H1 (cell line): ENCODE measurements at regions not wholly inside any gene's neighbourhood (a gene's known extent, or its start where the extent isn't known, plus 50 kb on each side); places are given as distances from the start of the nearest gene placed in this dataset.

Experiments
- CTCF ChIA-PET: fragments of 300-600 bp; sonication (Branson Sonifier 250); formaldehyde crosslinking; loops from one replicate; lab custom pipeline; 2021; ENCODE audit not compliant: partially characterized antibody; lab: Charles Lee
- POLR2A ChIA-PET: fragments of 300-600 bp; sonication (Branson Sonifier 250); formaldehyde crosslinking; loops from one replicate; lab custom pipeline; 2021; ENCODE audit warnings: inconsistent platforms; ENCODE audit not compliant: partially characterized antibody; lab: Charles Lee
- DNase-seq, 2 experiments: peaks; one replicate each; pipeline versions ENCODE4 v3.0.0 to v3.0.0-alpha.2; 2010 to 2022; ENCODE audit warnings: low spot score in 2 of 2, low read depth in 1 of 2, mixed read lengths in 1 of 2
- FAIRE-seq: peaks from 2 replicates; lab custom pipeline; 2011; peaks lifted over from hg19 to GRCh38; lab: Jason Lieb, UNC
- H2AFZ ChIP-seq: 2 replicates; pipeline ENCODE4 v1.8.1; 2012; ENCODE audit warnings: low read length, inconsistent platforms
- H2AK5ac ChIP-seq: 2 replicates; pipeline ENCODE4 v1.6.1; 2013; ENCODE audit warnings: low read depth, low read length
- H2BK120ac ChIP-seq: replicated peaks from 2 replicates; pipeline ENCODE3; 2013; ENCODE audit warnings: low read depth, low read length, inconsistent platforms
- H2BK12ac ChIP-seq: 2 replicates; pipeline ENCODE4 v1.6.1; 2013; ENCODE audit warnings: low read depth, low read length
- H2BK15ac ChIP-seq: 2 replicates; pipeline ENCODE4 v1.6.1; 2013; ENCODE audit warnings: low read length
- H2BK20ac ChIP-seq: 2 replicates; pipeline ENCODE4 v1.6.1; 2013; ENCODE audit warnings: low read length
- H2BK5ac ChIP-seq: 2 replicates; pipeline ENCODE4 v1.6.1; 2013; ENCODE audit warnings: low read depth, low read length
- H3K14ac ChIP-seq: 2 replicates; pipeline ENCODE4 v1.6.1; 2013; ENCODE audit warnings: inconsistent platforms; ENCODE audit not compliant: insufficient read length
- H3K18ac ChIP-seq: 2 replicates; pipeline ENCODE4 v1.6.1; 2013; ENCODE audit warnings: low read length; ENCODE audit errors: extremely low read depth
- H3K23ac ChIP-seq: 2 replicates; pipeline ENCODE4 v1.6.1; 2013; ENCODE audit warnings: inconsistent platforms; ENCODE audit not compliant: insufficient read length
- H3K23me2 ChIP-seq: 2 replicates; pipeline ENCODE4 v1.6.1; 2013; ENCODE audit warnings: low read depth, low read length
- H3K27ac ChIP-seq: 2 replicates; pipeline ENCODE4 v1.6.1; 2011; ENCODE audit warnings: low read depth, low read length, inconsistent platforms
- H3K27me3 ChIP-seq, 4 experiments: replicated peaks in 1 of 4; 1 replicate in 1 of 4; 2 replicates in 3 of 4; pipeline versions ENCODE4 v1.6.1 to v1.8.1; 2011 to 2013; ENCODE audit warnings: low read length in 3 of 4, mild to moderate bottlenecking in 3 of 4, inconsistent platforms in 2 of 4, mixed read lengths in 2 of 4, moderate library complexity in 1 of 4; ENCODE audit not compliant: control insufficient read depth in 3 of 4, insufficient read depth in 3 of 4; ENCODE audit errors: extremely low read depth in 1 of 4
- H3K36me3 ChIP-seq, 4 experiments: 2 replicates each; pipeline versions ENCODE4 v1.6.1 to v1.8.1; 2011 to 2013; ENCODE audit warnings: mild to moderate bottlenecking in 4 of 4, low read length in 3 of 4, moderate library complexity in 2 of 4, control low read depth in 1 of 4, inconsistent platforms in 1 of 4; ENCODE audit not compliant: insufficient read depth in 4 of 4, control insufficient read depth in 2 of 4
- H3K4ac ChIP-seq: replicated peaks from 2 replicates; pipeline ENCODE3; 2013; ENCODE audit warnings: low read length, low read depth, mixed read lengths, inconsistent platforms; ENCODE audit not compliant: insufficient read length
- H3K4me1 ChIP-seq, 4 experiments: replicated peaks in 1 of 4; 1 replicate in 1 of 4; 2 replicates in 3 of 4; pipeline versions ENCODE4 v1.6.1 to v1.8.1; 2011 to 2013; ENCODE audit warnings: low read length in 3 of 4, inconsistent platforms in 2 of 4, mixed read lengths in 1 of 4; ENCODE audit not compliant: insufficient read depth in 4 of 4, control insufficient read depth in 3 of 4
- H3K4me2 ChIP-seq, 2 experiments: 2 replicates each; pipeline versions ENCODE4 v1.6.1 to v1.8.1; 2011 to 2013; ENCODE audit warnings: low read depth in 2 of 2, low read length in 2 of 2, control low read depth in 1 of 2, inconsistent platforms in 1 of 2, mild to moderate bottlenecking in 1 of 2; ENCODE audit not compliant: insufficient read depth in 1 of 2
- H3K4me3 ChIP-seq, 4 experiments: fragments of 200-600, 300-600 bp in 1 of 4; sonication (generic), shearing (Covaris generic), sonication (Bioruptor Twin) in 1 of 4; 2 replicates each; pipeline versions ENCODE4 v1.5.1 to v1.8.1; 2011 to 2016; ENCODE audit warnings: low read length in 4 of 4, low read depth in 3 of 4, control low read depth in 2 of 4, inconsistent platforms in 2 of 4, mild to moderate bottlenecking in 2 of 4, mixed read lengths in 1 of 4, moderate library complexity in 1 of 4; ENCODE audit not compliant: insufficient read depth in 2 of 4; ENCODE audit errors: extremely low read depth in 1 of 4
- H3K56ac ChIP-seq: replicated peaks from 2 replicates; pipeline ENCODE3; 2013; ENCODE audit warnings: low read depth, mild to moderate bottlenecking, mixed read lengths, low read length, inconsistent platforms; ENCODE audit not compliant: insufficient read length
- H3K79me1 ChIP-seq: 2 replicates; pipeline ENCODE4 v1.6.1; 2013; ENCODE audit warnings: low read depth, low read length, control low read depth
- H3K79me2 ChIP-seq, 2 experiments: 2 replicates each; pipeline versions ENCODE4 v1.6.1 to v1.8.1; 2012 to 2013; ENCODE audit warnings: low read length in 2 of 2, mild to moderate bottlenecking in 2 of 2, inconsistent platforms in 1 of 2; ENCODE audit not compliant: insufficient read depth in 2 of 2, control insufficient read depth in 1 of 2
- H3K9ac ChIP-seq, 4 experiments: replicated peaks in 1 of 4; 1 replicate in 1 of 4; 2 replicates in 3 of 4; pipeline versions ENCODE4 v1.6.1 to v1.8.1; 2011 to 2013; ENCODE audit warnings: low read depth in 3 of 4, low read length in 3 of 4, control low read depth in 2 of 4, mild to moderate bottlenecking in 2 of 4, moderate library complexity in 2 of 4, inconsistent platforms in 1 of 4; ENCODE audit errors: extremely low read depth in 1 of 4
- H3K9me3 ChIP-seq, 2 experiments: 2 replicates each; pipeline versions ENCODE4 v1.6.1 to v1.8.1; 2012 to 2013; ENCODE audit warnings: mild to moderate bottlenecking in 2 of 2, moderate library complexity in 2 of 2, control low read depth in 1 of 2, inconsistent platforms in 1 of 2, low read depth in 1 of 2, low read length in 1 of 2, mixed read lengths in 1 of 2; ENCODE audit not compliant: insufficient read depth in 2 of 2
- H4K20me1 ChIP-seq, 2 experiments: replicated peaks in 1 of 2; 2 replicates each; pipeline versions ENCODE3 to v1.8.1; 2011 to 2013; ENCODE audit warnings: inconsistent platforms in 2 of 2, low read length in 2 of 2, mild to moderate bottlenecking in 1 of 2; ENCODE audit not compliant: insufficient read depth in 2 of 2, control insufficient read depth in 1 of 2
- H4K5ac ChIP-seq: 2 replicates; pipeline ENCODE4 v1.6.1; 2013; ENCODE audit warnings: low read length, low read depth, mixed read lengths, inconsistent platforms; ENCODE audit not compliant: insufficient read length
- H4K8ac ChIP-seq: 2 replicates; pipeline ENCODE4 v1.8.0; 2013; ENCODE audit warnings: mild to moderate bottlenecking, moderate library complexity, low read length, inconsistent platforms; ENCODE audit not compliant: insufficient read depth; ENCODE audit errors: extremely low read depth
- H4K91ac ChIP-seq: replicated peaks from 2 replicates; pipeline ENCODE3; 2013; ENCODE audit warnings: low read length, mixed read lengths, inconsistent platforms; ENCODE audit not compliant: insufficient read length
- BCL11A ChIP-seq, 2 experiments: IDR thresholded peaks; one replicate each; pipeline ENCODE4 v1.6.1; 2011; ENCODE audit warnings: low read depth in 2 of 2, low read length in 2 of 2, mild to moderate bottlenecking in 2 of 2
- CHD2 ChIP-seq: IDR thresholded peaks from 2 replicates; pipeline ENCODE4 v1.6.1; 2012; ENCODE audit warnings: low read length, improper control_type of control experiment
- KDM4A ChIP-seq: IDR thresholded peaks from one replicate; pipeline ENCODE4 v1.7.1; 2012; ENCODE audit warnings: low read depth, mild to moderate bottlenecking, moderate library complexity, low read length, inconsistent platforms; ENCODE audit not compliant: severe bottlenecking
- POLR2A ChIP-seq, 2 experiments: IDR thresholded peaks; 1 replicate in 1 of 2; 2 replicates in 1 of 2; pipeline ENCODE4 v1.6.1; 2011; ENCODE audit warnings: low read depth in 2 of 2, low read length in 2 of 2, mild to moderate bottlenecking in 2 of 2; ENCODE audit errors: control extremely low read depth in 1 of 2
- RFX5 ChIP-seq: IDR thresholded peaks from 2 replicates; pipeline ENCODE4 v1.6.1; 2011; ENCODE audit warnings: low read depth, low read length, improper control_type of control experiment, borderline replicate concordance
- SP1 ChIP-seq: IDR thresholded peaks from 2 replicates; pipeline ENCODE4 v1.6.1; 2011; ENCODE audit warnings: low read depth, low read length
- TBP ChIP-seq: IDR thresholded peaks from 2 replicates; pipeline ENCODE4 v1.6.1; 2011; ENCODE audit warnings: low read depth, low read length, improper control_type of control experiment
- WGBS, 2 experiments: shearing (Covaris generic) in 1 of 2; methylation state at CpG; one replicate each; pipeline versions ENCODE4 v1.1.6 to v1.1.7; 2013 to 2015; ENCODE audit warnings: low lambda C conversion rate in 2 of 2, mixed read lengths in 2 of 2, inconsistent platforms in 1 of 2, low coverage in 1 of 2, missing lambda C conversion rate in 1 of 2; ENCODE audit not compliant: insufficient replicate concordance in 2 of 2, insufficient coverage in 1 of 2, insufficient read length in 1 of 2; ENCODE audit errors: extremely low coverage in 1 of 2, missing lambda C conversion rate in 1 of 2; 5-methylcytosine and 5-hydroxymethylcytosine counted together
- TF ChIP-seq, protein P1 (sequence below): IDR thresholded peaks from 2 replicates; pipeline ENCODE4 v1.6.1; 2011; ENCODE audit warnings: low read depth, mild to moderate bottlenecking, low read length; ENCODE audit not compliant: insufficient read depth
- TF ChIP-seq, protein P2 (sequence below), 3 experiments: IDR thresholded peaks; 1 replicate in 2 of 3; 2 replicates in 1 of 3; pipeline versions ENCODE4 v1.5.1 to v1.6.1; 2011; ENCODE audit warnings: low read length in 3 of 3, mild to moderate bottlenecking in 3 of 3, inconsistent platforms in 2 of 3, low read depth in 1 of 3, moderate library complexity in 1 of 3; ENCODE audit not compliant: insufficient read depth in 1 of 3; ENCODE audit errors: control extremely low read depth in 1 of 3

DNA sequence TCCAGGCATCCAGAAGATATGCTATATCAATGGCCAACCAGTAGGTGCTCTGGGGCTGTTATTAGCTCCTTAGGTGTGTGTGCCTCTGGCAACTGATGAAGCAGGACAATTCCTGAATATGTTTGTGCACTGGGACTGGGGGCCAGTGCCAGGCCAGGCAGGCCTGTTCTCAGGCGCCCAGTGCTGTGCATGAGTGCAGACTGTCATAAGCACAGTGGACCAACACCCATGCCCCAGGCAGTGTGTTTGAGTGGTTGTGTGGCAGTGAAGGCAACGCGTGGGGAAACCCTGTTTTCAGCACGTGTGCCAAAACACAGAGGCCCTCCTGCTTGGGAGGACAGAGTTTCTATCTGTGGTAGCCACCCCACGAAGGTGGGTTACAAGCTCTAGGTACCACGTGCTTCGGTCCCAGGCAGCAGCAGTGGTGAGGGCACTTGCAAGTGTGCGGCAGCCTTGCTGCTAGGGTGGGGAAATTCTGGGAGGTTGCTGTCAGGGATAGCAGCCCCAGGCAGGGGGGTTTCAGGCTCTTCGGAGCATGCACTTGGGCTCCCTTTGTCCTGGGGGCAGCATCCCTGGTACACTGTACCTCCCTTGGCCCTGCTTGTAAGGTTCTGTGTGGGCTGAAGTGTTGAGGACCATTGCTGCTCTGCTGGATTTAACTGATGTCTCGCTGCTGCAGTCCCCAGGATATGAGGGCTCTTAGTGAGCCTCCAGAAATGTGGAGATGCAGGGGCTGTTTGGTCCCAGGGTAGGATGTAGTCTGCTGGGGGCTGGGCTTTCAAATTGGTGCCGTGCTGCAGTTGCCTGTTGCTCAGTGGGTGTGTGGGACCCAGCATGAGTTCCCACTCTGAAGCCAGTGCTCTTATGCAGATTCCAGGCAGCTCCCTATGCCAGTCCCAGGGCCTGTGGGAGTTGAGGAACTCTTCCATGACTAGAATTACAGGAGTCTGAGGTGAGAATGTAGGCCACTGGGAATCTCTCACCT is 280.9 kb downstream of the RPRM start:
- Histone ChIP-seq H4K5ac (no peak overlapping the region), H2BK20ac (no peak overlapping the region), H3K4ac (no peak overlapping the region), H3K18ac (no peak overlapping the region), H3K9me3 (no peaks in the 10 kb centered on the region), H3K23ac (no peak overlapping the region), H3K27me3 (no peaks in the 10 kb centered on the region), H4K8ac (no peak overlapping the region; the same call in 1 of the 2 replicates), H3K56ac (no peak overlapping the region), H3K4me1 (peaks cover 0 to 3% (median 1%) of the 10 kb centered on the region in 4 experiments; a peak in 2 of 7 replicates), H3K23me2 (no peaks in the 10 kb centered on the region; the same call in 1 of the 2 replicates), H2AK5ac (no peak overlapping the region), H2AFZ (no peak overlapping the region), H2BK12ac (no peak overlapping the region), H3K9ac (no peak overlapping the region), H4K20me1 (no peaks in the 10 kb centered on the region), H3K14ac (no peak overlapping the region), H3K27ac (no peak overlapping the region), H3K79me1 (no peaks in the 10 kb centered on the region), H3K79me2 (no peaks in the 10 kb centered on the region), H3K36me3 (no peaks in the 10 kb centered on the region), H4K91ac (no peak overlapping the region), H2BK15ac (no peak overlapping the region), H3K4me2 (no peak overlapping the region), H2BK120ac (no peak overlapping the region), H3K4me3 (no peak overlapping the region), H2BK5ac (no peak overlapping the region)
- ChIA-PET POLR2A (no interaction called here), CTCF (interaction anchor here (1.3 to 1.5 kb wide), 2 partner anchors 10 to 272 kb away, joined by 3 read pairs; no protein-coding TSS in a partner anchor)
- TF ChIP-seq, protein P1, sequence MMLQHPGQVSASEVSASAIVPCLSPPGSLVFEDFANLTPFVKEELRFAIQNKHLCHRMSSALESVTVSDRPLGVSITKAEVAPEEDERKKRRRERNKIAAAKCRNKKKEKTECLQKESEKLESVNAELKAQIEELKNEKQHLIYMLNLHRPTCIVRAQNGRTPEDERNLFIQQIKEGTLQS: no peak
- no peak for TF ChIP-seq RFX5
- no peak for TF ChIP-seq BCL11A (IDR thresholded peaks at IDR 0.05; ENCODE audit: low read depth in 2 of 2, low read length in 2 of 2)
- TF ChIP-seq, protein P2, sequence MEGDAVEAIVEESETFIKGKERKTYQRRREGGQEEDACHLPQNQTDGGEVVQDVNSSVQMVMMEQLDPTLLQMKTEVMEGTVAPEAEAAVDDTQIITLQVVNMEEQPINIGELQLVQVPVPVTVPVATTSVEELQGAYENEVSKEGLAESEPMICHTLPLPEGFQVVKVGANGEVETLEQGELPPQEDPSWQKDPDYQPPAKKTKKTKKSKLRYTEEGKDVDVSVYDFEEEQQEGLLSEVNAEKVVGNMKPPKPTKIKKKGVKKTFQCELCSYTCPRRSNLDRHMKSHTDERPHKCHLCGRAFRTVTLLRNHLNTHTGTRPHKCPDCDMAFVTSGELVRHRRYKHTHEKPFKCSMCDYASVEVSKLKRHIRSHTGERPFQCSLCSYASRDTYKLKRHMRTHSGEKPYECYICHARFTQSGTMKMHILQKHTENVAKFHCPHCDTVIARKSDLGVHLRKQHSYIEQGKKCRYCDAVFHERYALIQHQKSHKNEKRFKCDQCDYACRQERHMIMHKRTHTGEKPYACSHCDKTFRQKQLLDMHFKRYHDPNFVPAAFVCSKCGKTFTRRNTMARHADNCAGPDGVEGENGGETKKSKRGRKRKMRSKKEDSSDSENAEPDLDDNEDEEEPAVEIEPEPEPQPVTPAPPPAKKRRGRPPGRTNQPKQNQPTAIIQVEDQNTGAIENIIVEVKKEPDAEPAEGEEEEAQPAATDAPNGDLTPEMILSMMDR (IDR thresholded peaks at IDR 0.05; ENCODE audit: control extremely low read depth in 1 of 3, insufficient read depth in 1 of 3, low read depth in 1 of 3, low read length in 3 of 3): no peak
- TF ChIP-seq SP1: no peak
- no peak for TF ChIP-seq TBP
- TF ChIP-seq CHD2: no peak
- TF ChIP-seq KDM4A: no peak
- no peak for TF ChIP-seq POLR2A (IDR thresholded peaks at IDR 0.05; ENCODE audit: control extremely low read depth in 1 of 2, low read depth in 2 of 2, low read length in 2 of 2)
- DNase-seq (no peak), FAIRE-seq (no peak)
- WGBS, 2 experiments: 87% methylated on average over 11 of the region's 11 CpGs; no CpG with 5 or more reads in 1 of the 2 experiments
